ENCODE measurements at regions not wholly inside any gene's neighbourhood (a gene's known extent, or its start where the extent isn't known, plus 50 kb on each side); places are given as distances from the start of the nearest gene placed in this dataset.

DNA sequence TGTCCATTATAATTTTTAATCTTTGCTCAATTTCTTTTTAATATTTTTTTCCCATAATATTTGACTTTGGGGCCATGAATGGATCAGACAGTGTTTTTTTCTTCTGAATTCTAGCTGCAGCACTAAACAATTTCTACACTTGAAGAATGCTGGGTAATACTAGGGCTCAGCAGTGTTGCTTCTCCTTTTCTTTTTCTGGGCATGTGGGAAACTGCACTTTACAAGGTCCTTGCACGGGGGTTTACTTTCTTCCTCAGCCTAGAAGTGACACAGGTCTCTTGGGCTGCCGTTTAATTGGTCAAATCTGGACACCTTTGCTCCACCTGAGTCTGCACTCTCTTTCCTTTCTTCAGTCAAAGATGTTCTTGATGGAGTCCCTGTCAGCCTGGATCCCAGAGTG is 135.4 kb upstream of the APCDD1 start:
- TF ChIP-seq, protein P1, sequence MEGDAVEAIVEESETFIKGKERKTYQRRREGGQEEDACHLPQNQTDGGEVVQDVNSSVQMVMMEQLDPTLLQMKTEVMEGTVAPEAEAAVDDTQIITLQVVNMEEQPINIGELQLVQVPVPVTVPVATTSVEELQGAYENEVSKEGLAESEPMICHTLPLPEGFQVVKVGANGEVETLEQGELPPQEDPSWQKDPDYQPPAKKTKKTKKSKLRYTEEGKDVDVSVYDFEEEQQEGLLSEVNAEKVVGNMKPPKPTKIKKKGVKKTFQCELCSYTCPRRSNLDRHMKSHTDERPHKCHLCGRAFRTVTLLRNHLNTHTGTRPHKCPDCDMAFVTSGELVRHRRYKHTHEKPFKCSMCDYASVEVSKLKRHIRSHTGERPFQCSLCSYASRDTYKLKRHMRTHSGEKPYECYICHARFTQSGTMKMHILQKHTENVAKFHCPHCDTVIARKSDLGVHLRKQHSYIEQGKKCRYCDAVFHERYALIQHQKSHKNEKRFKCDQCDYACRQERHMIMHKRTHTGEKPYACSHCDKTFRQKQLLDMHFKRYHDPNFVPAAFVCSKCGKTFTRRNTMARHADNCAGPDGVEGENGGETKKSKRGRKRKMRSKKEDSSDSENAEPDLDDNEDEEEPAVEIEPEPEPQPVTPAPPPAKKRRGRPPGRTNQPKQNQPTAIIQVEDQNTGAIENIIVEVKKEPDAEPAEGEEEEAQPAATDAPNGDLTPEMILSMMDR (IDR thresholded peaks at IDR 0.05; ENCODE audit: insufficient read depth, low read depth, low read length, missing control alignments) = no peak
- no peak overlapping the region for H3K4me3 ChIP-seq (ENCODE audit: low read depth, low read length)
- no peak for DNase-seq (ENCODE audit: low read depth)

DNA sequence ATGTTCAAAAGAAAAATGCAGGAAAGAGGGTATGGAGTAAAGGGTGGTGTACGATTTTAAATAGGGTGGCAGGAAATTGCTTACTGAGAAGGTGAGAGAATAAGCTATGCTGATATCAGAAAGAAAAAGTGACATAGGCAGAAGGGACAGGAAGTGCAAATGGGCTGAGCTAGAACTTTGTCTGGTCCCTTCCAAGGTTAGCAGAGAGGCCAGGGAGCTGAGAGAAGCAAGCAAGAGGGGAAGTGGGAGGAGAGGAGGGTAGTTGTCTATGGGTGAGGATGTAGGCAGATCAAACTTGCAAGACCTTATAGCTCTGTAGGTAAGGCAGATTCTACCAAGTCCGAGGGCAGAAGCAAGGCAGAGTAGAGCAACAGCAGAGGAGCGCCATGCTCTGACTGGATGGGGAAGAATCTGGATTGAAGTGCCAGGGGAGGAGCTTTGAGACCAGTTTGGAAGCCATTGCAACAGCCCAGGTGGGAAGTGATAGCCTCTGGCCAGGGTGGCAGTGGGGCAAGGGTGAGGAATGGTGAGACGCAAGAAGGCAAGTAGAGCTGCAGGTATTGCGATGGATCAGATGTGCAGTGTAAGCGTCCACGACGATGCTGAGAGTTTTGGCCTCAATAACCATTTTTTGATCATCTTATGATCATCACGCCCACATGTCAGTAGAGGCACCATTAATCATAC is 134.4 kb upstream of the APCDD1 start:
- no peak overlapping the region for H3K4me3 ChIP-seq (ENCODE audit: low read depth, low read length)
- TF ChIP-seq, protein P1 (IDR thresholded peaks at IDR 0.05; ENCODE audit: insufficient read depth, low read depth, low read length, missing control alignments) = no peak

DNA sequence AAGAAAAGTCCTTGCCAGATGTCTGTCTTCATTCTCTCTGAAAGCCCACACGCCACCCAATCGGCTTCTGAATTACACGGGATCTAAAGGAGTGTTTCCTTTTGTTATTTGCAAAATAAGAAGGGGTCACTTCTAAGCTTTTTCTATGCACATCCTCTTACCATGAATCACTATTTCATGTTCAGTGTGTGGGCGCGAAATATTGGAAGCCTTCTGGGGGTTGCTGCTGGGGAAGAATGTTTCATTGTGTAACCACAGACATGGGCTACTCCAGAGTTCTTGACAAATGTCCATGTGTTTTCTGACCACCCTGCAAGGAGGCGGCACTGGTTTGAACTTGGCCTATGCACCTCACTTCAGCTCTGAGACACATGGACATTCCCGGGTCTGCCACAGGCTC is 133.6 kb upstream of the APCDD1 start:
- no peak overlapping the region for H3K4me3 ChIP-seq (ENCODE audit: low read depth, low read length)
- DNase-seq (ENCODE audit: low read depth) = no peak
- TF ChIP-seq, protein P1 (IDR thresholded peaks at IDR 0.05; ENCODE audit: insufficient read depth, low read depth, low read length, missing control alignments) = no peak

More for the DNA sequence above, 134.4 kb upstream of the APCDD1 start:
- no peak for DNase-seq (ENCODE audit: low read depth)

DNA sequence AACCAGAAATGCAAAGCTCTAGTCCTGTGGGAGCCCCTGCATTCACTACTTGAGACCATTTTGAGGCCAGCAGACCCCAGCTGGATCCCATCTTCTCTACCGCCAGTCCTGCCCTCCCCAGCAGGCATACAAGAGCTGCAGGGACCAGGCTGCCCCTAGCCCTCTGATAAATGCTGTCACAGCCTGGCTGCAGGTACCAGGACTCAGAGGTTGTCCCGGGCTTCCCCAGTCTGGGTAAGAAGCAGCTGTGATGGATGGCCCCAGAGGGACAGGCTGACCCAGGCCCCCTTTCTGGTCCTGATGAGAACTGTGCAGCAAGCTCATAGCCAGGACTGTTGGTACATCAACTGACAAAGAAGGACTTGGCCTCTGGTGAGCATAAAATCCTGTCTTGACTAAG is 132.9 kb upstream of the APCDD1 start:
- no peak for DNase-seq (ENCODE audit: low read depth)
- no peak overlapping the region for H3K4me3 ChIP-seq (ENCODE audit: low read depth, low read length)
- TF ChIP-seq, protein P1 (IDR thresholded peaks at IDR 0.05; ENCODE audit: insufficient read depth, low read depth, low read length, missing control alignments) = no peak

DNA sequence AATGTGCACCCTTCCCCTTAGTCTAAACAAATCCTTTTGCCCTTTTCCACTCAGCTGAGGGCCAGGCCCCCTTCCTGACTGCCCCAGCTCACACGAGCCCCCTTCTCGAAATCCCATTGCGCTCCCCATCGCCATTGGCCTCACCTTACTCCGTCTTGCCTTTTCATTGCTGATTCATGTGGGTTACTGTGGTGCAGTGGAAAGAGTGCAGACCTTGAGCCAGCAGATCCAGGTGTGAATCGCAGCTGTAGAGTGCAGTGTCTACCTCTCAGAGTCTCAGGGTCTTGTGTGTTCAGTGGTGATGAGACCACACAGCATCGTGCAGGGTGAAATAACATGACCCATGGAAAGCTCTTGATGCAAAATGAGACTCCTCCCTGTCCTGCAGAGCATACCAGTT is 132.4 kb upstream of the APCDD1 start:
- H3K4me3 ChIP-seq (ENCODE audit: low read depth, low read length) = no peak overlapping the region
- TF ChIP-seq, protein P1 (IDR thresholded peaks at IDR 0.05; ENCODE audit: insufficient read depth, low read depth, low read length, missing control alignments) = no peak
- DNase-seq (ENCODE audit: low read depth) = no peak

DNA sequence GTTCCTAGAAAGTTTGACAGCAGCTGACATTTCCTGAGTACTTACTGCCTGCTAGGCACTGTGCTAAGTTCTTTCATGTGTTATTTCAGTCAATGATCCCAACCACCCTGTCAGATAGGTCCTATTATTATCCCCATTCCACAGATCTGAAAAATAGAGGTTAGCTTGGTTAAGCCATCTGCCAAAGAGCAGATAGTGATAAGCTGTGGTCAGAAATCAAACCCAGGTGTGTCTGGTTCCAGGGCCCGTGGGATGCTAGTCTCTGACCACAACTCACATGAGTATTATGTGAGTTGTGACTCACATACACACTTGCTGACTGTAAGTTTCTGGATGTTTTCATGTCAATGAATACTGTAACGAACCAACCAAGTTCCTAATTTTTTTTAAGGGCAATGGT is 132.0 kb upstream of the APCDD1 start:
- TF ChIP-seq, protein P1 (IDR thresholded peaks at IDR 0.05; ENCODE audit: insufficient read depth, low read depth, low read length, missing control alignments) = no peak
- no peak overlapping the region for H3K4me3 ChIP-seq (ENCODE audit: low read depth, low read length)
- DNase-seq (ENCODE audit: low read depth) = no peak

DNA sequence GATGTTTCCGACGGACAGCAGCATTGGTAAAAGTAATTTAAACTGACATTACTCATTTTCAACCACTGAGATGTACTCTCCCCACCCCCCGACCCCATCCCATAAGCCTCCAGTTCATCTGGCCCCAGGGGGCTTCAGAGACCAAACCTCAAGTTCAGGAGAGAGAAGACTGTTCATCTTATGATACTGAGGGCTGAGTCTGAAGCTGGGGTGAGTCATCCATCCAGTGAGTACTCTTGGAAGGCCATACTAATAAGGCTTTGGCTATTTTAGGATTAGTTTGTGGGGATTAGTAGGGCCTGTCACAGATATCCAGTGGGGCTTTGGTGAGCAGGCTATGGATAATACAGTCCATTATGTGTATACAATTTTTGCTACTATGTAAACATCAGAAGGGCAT is 125.3 kb upstream of the APCDD1 start:
- TF ChIP-seq, protein P1 (IDR thresholded peaks at IDR 0.05; ENCODE audit: insufficient read depth, low read depth, low read length, missing control alignments) = no peak
- no peak for DNase-seq (ENCODE audit: low read depth)
- H3K4me3 ChIP-seq (ENCODE audit: low read depth, low read length) = no peak overlapping the region
